Ishikawa (cell line): ENCODE measurements at regions not wholly inside any gene's neighbourhood (a gene's known extent, or its start where the extent isn't known, plus 50 kb on each side); places are given as distances from the start of the nearest gene placed in this dataset.

Source experiments
- CEBPB ChIP-seq: IDR thresholded peaks from 2 replicates; pipeline ENCODE4 v1.6.1; 2012
- CREB1 ChIP-seq: IDR thresholded peaks from 2 replicates; pipeline ENCODE4 v1.6.1; 2012; ENCODE audit warnings: low read depth
- EGR1 ChIP-seq: IDR thresholded peaks from 2 replicates; pipeline ENCODE4 v1.6.1; 2012
- RAD21 ChIP-seq: IDR thresholded peaks from 2 replicates; pipeline ENCODE4 v1.6.1; 2012; ENCODE audit warnings: low read depth
- TAF1 ChIP-seq: IDR thresholded peaks from 2 replicates; pipeline ENCODE4 v1.6.1; 2012; ENCODE audit warnings: low read depth, mild to moderate bottlenecking
- TCF12 ChIP-seq: IDR thresholded peaks from 2 replicates; pipeline ENCODE4 v1.6.1; 2012; ENCODE audit warnings: low read depth
- YY1 ChIP-seq: IDR thresholded peaks from 2 replicates; pipeline ENCODE4 v1.6.1; 2012; ENCODE audit warnings: low read depth
- TF ChIP-seq, protein P1 (sequence below): IDR thresholded peaks from 2 replicates; pipeline ENCODE4 v1.6.1; 2012; ENCODE audit warnings: low read depth, mild to moderate bottlenecking

DNA sequence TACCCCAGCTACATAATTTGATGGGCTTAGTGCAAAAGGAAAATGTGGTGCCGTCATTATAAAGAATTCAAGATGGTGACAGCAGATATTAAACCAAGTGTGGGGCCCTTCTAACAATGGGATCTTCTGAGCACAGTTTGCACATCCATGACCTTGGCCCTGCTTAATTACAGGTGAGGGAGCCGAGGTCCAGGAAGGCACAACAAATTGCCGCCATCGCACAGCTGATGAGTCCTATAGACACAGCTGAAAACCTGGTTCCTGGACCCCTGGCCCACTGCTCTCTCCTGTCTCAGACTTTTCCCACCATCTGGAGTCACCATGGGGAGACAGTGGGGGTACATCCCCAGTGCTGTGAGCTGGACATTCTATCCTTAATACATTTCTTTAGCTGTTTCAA lies 95.8 kb upstream of the MAP4K3 start:
- TF ChIP-seq TCF12 (no peak), YY1 (no peak), CREB1 (no peak), EGR1 (no peak), RAD21 (no peak), TAF1 (no peak), CEBPB (no peak)
- TF ChIP-seq, protein P1, sequence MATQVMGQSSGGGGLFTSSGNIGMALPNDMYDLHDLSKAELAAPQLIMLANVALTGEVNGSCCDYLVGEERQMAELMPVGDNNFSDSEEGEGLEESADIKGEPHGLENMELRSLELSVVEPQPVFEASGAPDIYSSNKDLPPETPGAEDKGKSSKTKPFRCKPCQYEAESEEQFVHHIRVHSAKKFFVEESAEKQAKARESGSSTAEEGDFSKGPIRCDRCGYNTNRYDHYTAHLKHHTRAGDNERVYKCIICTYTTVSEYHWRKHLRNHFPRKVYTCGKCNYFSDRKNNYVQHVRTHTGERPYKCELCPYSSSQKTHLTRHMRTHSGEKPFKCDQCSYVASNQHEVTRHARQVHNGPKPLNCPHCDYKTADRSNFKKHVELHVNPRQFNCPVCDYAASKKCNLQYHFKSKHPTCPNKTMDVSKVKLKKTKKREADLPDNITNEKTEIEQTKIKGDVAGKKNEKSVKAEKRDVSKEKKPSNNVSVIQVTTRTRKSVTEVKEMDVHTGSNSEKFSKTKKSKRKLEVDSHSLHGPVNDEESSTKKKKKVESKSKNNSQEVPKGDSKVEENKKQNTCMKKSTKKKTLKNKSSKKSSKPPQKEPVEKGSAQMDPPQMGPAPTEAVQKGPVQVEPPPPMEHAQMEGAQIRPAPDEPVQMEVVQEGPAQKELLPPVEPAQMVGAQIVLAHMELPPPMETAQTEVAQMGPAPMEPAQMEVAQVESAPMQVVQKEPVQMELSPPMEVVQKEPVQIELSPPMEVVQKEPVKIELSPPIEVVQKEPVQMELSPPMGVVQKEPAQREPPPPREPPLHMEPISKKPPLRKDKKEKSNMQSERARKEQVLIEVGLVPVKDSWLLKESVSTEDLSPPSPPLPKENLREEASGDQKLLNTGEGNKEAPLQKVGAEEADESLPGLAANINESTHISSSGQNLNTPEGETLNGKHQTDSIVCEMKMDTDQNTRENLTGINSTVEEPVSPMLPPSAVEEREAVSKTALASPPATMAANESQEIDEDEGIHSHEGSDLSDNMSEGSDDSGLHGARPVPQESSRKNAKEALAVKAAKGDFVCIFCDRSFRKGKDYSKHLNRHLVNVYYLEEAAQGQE, result no peak
